Upper lobe of right lung (tissue), 1 donor: ENCODE measurements at regions not wholly inside any gene's neighbourhood (a gene's known extent, or its start where the extent isn't known, plus 50 kb on each side); places are given as distances from the start of the nearest gene placed in this dataset.

Experiments
- ATAC-seq: fragments of 200-7000 bp; cut with Tn5 transposase; one replicate; pipeline ENCODE4 v1.9.1; 2020; ENCODE audit warnings: mild to moderate bottlenecking, moderate library complexity
- DNase-seq: peaks from one replicate; pipeline ENCODE4 v3.0.0-alpha.2; 2020
- H3K27ac ChIP-seq: fragments of 200-600 bp; one replicate; pipeline ENCODE4 v1.8.0; 2022
- H3K27me3 ChIP-seq: fragments of 200-600 bp; one replicate; pipeline ENCODE4 v1.8.0; 2022; ENCODE audit warnings: mild to moderate bottlenecking
- H3K36me3 ChIP-seq: fragments of 200-600 bp; one replicate; pipeline ENCODE4 v1.8.0; 2022
- H3K4me1 ChIP-seq: fragments of 200-600 bp; one replicate; pipeline ENCODE4 v1.8.0; 2022
- H3K4me3 ChIP-seq: fragments of 200-600 bp; one replicate; pipeline ENCODE4 v1.8.0; 2022; ENCODE audit warnings: mild to moderate bottlenecking
- H3K9me3 ChIP-seq: fragments of 200-600 bp; one replicate; pipeline ENCODE4 v1.8.0; 2022
- intact Hi-C: fragments of 100-400 bp; cut with DNase I; formaldehyde crosslinking; loops from one replicate; pipeline ENCODE4 v1.11.0; 2022
- TF ChIP-seq, protein P1 (sequence below): fragments of 200-600 bp; IDR thresholded peaks from one replicate; pipeline ENCODE4 v1.8.0; 2022; ENCODE audit warnings: antibody characterized with exemption
- donor health status: DM: no; HTN: yes; CAD: no; lungs with severe emphysema.

DNA sequence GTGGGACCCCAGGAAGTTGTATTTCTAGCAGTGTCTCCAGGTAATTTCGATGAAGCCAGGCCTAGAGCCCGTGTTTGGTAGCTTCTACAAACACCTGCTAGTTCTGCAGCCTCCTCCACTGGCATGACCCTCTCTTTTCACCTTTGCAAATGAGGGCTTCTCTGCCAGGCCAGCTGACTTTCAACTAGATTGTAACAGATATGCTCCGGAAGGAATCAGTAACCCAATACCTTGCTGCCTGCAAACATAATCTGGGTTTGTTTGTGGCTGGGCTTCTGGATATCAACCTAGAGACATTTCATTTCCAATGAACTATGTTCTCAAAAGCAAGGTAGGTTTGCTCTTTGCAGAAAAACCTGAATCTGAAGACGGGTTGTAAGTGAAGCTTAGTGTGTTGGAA lies 354.8 kb downstream of the DMRT2 start:
- no peak overlapping the region for H3K27ac ChIP-seq
- no peak for ATAC-seq
- no peaks in the 10 kb centered on the region for H3K4me1 ChIP-seq
- DNase-seq: no peak
- no peaks in the 10 kb centered on the region for H3K27me3 ChIP-seq
- no peaks in the 10 kb centered on the region for H3K9me3 ChIP-seq
- no peak overlapping the region for H3K4me3 ChIP-seq
- no peaks in the 10 kb centered on the region for H3K36me3 ChIP-seq
- TF ChIP-seq, protein P1, sequence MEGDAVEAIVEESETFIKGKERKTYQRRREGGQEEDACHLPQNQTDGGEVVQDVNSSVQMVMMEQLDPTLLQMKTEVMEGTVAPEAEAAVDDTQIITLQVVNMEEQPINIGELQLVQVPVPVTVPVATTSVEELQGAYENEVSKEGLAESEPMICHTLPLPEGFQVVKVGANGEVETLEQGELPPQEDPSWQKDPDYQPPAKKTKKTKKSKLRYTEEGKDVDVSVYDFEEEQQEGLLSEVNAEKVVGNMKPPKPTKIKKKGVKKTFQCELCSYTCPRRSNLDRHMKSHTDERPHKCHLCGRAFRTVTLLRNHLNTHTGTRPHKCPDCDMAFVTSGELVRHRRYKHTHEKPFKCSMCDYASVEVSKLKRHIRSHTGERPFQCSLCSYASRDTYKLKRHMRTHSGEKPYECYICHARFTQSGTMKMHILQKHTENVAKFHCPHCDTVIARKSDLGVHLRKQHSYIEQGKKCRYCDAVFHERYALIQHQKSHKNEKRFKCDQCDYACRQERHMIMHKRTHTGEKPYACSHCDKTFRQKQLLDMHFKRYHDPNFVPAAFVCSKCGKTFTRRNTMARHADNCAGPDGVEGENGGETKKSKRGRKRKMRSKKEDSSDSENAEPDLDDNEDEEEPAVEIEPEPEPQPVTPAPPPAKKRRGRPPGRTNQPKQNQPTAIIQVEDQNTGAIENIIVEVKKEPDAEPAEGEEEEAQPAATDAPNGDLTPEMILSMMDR: no peak
- intact Hi-C loops: no loop called here

DNA sequence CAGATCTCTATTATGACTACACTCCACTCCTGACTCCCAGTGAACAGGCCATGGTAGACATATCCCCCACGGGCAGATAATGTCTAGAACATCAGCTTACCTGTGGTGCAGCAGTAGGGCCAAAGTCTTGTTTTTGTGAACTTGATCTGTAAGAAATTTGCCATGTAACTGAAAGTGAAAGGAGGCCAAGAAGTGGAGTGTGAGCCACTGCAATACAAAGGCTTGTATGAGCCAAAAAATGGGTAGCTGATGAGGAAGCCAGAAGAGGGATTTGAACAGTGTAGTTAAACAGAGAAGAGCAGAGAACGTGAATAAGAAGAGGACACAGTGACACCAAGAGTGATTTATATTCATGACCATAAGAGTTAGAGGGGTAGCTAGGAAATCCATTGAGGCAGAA lies 361.7 kb downstream of the DMRT2 start:
- H3K4me3 ChIP-seq: no peak overlapping the region
- no peak overlapping the region for H3K27ac ChIP-seq
- no peak for DNase-seq
- H3K36me3 ChIP-seq: no peaks in the 10 kb centered on the region
- H3K9me3 ChIP-seq: no peaks in the 10 kb centered on the region
- TF ChIP-seq, protein P1: no peak
- no peaks in the 10 kb centered on the region for H3K27me3 ChIP-seq
- no peak for ATAC-seq
- no peaks in the 10 kb centered on the region for H3K4me1 ChIP-seq
- intact Hi-C loops: no loop called here

DNA sequence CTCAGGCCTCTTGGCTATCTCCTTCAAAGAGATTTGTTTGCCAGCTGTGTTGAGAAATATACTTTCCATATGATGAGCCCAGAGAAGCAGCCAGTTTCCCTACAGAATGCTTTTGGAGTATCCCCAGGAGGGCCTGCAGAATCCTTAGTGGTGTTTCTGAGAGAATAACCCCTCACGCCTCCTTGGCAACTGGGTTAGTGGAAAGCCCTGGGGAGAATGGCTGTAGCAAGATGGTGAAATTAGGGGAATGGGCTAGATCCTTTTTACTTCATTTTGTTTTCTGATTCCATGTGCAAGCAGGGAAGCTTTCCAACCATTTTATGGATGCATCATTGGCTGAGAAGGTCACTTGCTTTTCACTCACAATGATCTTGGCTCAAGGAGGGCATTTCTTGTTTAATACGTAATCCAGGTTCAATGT lies 364.6 kb downstream of the DMRT2 start:
- ATAC-seq: no peak
- no peaks in the 10 kb centered on the region for H3K4me1 ChIP-seq
- no peaks in the 10 kb centered on the region for H3K9me3 ChIP-seq
- intact Hi-C loops: no loop called here
- no peak overlapping the region for H3K27ac ChIP-seq
- no peak overlapping the region for H3K4me3 ChIP-seq
- no peak for DNase-seq
- TF ChIP-seq, protein P1: no peak
- no peaks in the 10 kb centered on the region for H3K36me3 ChIP-seq
- no peaks in the 10 kb centered on the region for H3K27me3 ChIP-seq

DNA sequence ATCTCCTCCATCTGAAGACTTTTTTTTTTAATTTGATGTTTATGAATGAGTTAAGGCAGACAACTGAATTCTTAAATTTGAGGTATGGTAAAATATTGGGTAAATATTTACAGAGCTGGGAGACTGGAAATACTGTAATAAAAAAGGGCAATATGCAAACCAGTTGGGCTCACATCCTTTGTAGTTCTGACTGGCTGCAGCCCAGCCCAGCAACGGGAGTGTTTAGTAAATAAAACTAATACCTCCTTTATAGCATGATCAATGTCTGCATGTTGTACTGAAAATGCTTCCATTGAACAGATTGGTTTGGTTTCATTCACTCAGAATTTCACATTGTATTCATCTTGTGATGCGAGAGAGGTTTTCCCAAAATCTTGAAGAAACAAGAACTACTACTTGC lies 365.0 kb downstream of the DMRT2 start:
- intact Hi-C loops: no loop called here
- H3K9me3 ChIP-seq: no peaks in the 10 kb centered on the region
- no peaks in the 10 kb centered on the region for H3K4me1 ChIP-seq
- H3K36me3 ChIP-seq: no peaks in the 10 kb centered on the region
- no peak overlapping the region for H3K27ac ChIP-seq
- DNase-seq (no peak), ATAC-seq (no peak)
- H3K27me3 ChIP-seq: no peaks in the 10 kb centered on the region
- H3K4me3 ChIP-seq: no peak overlapping the region
- TF ChIP-seq, protein P1: no peak

GRCh38 chr9:1416261-1416660 lies 366.1 kb downstream of the DMRT2 start:
- Histone ChIP-seq H3K4me1 (no peaks in the 10 kb centered on the region), H3K36me3 (no peaks in the 10 kb centered on the region), H3K9me3 (no peaks in the 10 kb centered on the region), H3K4me3 (no peak overlapping the region), H3K27me3 (no peaks in the 10 kb centered on the region), H3K27ac (no peak overlapping the region)
- intact Hi-C loops: no loop called here
- TF ChIP-seq, protein P1: no peak
- no peak for ATAC-seq
- DNase-seq: no peak

GRCh38 chr9:1421436-1421835 lies 371.3 kb downstream of the DMRT2 start:
- H3K36me3 ChIP-seq: no peaks in the 10 kb centered on the region
- H3K27me3 ChIP-seq: no peaks in the 10 kb centered on the region
- H3K27ac ChIP-seq: no peak overlapping the region
- no peaks in the 10 kb centered on the region for H3K9me3 ChIP-seq
- H3K4me3 ChIP-seq: no peak overlapping the region
- no peaks in the 10 kb centered on the region for H3K4me1 ChIP-seq
- no peak for ATAC-seq
- DNase-seq: no peak
- TF ChIP-seq, protein P1: no peak
- intact Hi-C loops: no loop called here
